GM19463 (cell line): ENCODE measurements at regions not wholly inside any gene's neighbourhood (a gene's known extent, or its start where the extent isn't known, plus 50 kb on each side); places are given as distances from the start of the nearest gene placed in this dataset.

Source experiments
- ATAC-seq: cut with Tn5 transposase; IDR thresholded peaks from one replicate; pipeline ENCODE4 v1.9.1; 2021; ENCODE audit warnings: mild to moderate bottlenecking, moderate library complexity; ENCODE audit not compliant: unreplicated experiment

- no peak for ATAC-seq
Observed at GRCh38 chr1:36583980-36584782, 101.5 kb upstream of the CSF3R start.

- no peak for ATAC-seq
Observed at GRCh38 chr1:36583080-36583479, 100.4 kb upstream of the CSF3R start.

- no peak for ATAC-seq
Observed at GRCh38 chr1:36582066-36582755, 99.5 kb upstream of the CSF3R start.

- no peak for ATAC-seq
Observed at GRCh38 chr1:36580524-36580923, 97.8 kb upstream of the CSF3R start.

GRCh38 chr1:36579039-36579438, 96.3 kb upstream of the CSF3R start:
- no peak for ATAC-seq

GRCh38 chr1:36576551-36577110, 93.9 kb upstream of the CSF3R start:
- no peak for ATAC-seq

GRCh38 chr1:36576118-36576517, 93.4 kb upstream of the CSF3R start:
- ATAC-seq: no peak

- ATAC-seq: no peak
Observed at GRCh38 chr1:36573445-36573844, 90.7 kb upstream of the CSF3R start.

GRCh38 chr1:36572906-36573305, 90.2 kb upstream of the CSF3R start:
- no peak for ATAC-seq

- no peak for ATAC-seq
Observed at GRCh38 chr1:36572142-36572715, 89.5 kb upstream of the CSF3R start.

GRCh38 chr1:36571106-36571505, 88.4 kb upstream of the CSF3R start:
- no peak for ATAC-seq

GRCh38 chr1:36570478-36571060, 87.9 kb upstream of the CSF3R start:
- ATAC-seq: no peak

- no peak for ATAC-seq
Observed at GRCh38 chr1:36570006-36570405, 87.3 kb upstream of the CSF3R start.

GRCh38 chr1:36567601-36568341, 85.1 kb upstream of the CSF3R start:
- no peak for ATAC-seq

GRCh38 chr1:36565576-36566501, 83.1 kb upstream of the CSF3R start:
- ATAC-seq: no peak

- ATAC-seq: no peak
Observed at GRCh38 chr1:36562181-36562685, 79.5 kb upstream of the CSF3R start.

GRCh38 chr1:36561361-36561724, 78.6 kb upstream of the CSF3R start:
- ATAC-seq: no peak

GRCh38 chr1:36560621-36561360, 78.1 kb upstream of the CSF3R start:
- no peak for ATAC-seq

GRCh38 chr1:36560177-36560576, 77.5 kb upstream of the CSF3R start:
- no peak for ATAC-seq
